ENCODE measurements at regions not wholly inside any gene's neighbourhood (a gene's known extent, or its start where the extent isn't known, plus 50 kb on each side); places are given as distances from the start of the nearest gene placed in this dataset.

DNA sequence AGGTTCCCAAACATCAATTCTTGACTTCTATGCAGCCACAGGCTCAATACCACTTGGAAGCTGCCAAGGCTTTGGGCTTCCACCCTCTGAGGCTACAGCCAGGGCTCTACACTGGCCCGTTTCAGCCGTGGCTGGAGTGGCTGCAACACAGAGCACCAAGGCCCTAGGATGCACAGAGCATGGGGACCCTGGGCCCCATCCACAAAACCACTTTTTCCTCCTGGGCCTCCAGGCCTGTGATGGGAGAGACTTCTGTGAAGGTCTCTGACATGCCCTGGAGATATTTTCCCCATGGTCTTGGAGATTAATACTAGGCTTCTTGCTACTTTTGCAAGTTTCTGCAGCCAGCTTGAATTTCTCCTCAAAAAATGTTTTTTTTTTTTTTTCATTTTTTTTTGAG lies 655.4 kb upstream of the ZP4 start:
- TF ChIP-seq, protein P1, sequence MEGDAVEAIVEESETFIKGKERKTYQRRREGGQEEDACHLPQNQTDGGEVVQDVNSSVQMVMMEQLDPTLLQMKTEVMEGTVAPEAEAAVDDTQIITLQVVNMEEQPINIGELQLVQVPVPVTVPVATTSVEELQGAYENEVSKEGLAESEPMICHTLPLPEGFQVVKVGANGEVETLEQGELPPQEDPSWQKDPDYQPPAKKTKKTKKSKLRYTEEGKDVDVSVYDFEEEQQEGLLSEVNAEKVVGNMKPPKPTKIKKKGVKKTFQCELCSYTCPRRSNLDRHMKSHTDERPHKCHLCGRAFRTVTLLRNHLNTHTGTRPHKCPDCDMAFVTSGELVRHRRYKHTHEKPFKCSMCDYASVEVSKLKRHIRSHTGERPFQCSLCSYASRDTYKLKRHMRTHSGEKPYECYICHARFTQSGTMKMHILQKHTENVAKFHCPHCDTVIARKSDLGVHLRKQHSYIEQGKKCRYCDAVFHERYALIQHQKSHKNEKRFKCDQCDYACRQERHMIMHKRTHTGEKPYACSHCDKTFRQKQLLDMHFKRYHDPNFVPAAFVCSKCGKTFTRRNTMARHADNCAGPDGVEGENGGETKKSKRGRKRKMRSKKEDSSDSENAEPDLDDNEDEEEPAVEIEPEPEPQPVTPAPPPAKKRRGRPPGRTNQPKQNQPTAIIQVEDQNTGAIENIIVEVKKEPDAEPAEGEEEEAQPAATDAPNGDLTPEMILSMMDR (IDR thresholded peaks at IDR 0.05) = no peak
- no peak for TF ChIP-seq ZFX (IDR thresholded peaks at IDR 0.05; ENCODE audit: borderline replicate concordance)

Data from 22Rv1 (cell line).